ENCODE measurements at regions not wholly inside any gene's neighbourhood (a gene's known extent, or its start where the extent isn't known, plus 50 kb on each side); places are given as distances from the start of the nearest gene placed in this dataset.

- TF ChIP-seq CTCF (IDR thresholded peaks at IDR 0.05) (no peak), POLR2A (IDR thresholded peaks at IDR 0.05) (no peak)
Measured at GRCh38 chr16:80200079-80200478, 340.7 kb upstream of the DYNLRB2 start.
